ENCODE measurements at regions not wholly inside any gene's neighbourhood (a gene's known extent, or its start where the extent isn't known, plus 50 kb on each side); places are given as distances from the start of the nearest gene placed in this dataset.

DNA sequence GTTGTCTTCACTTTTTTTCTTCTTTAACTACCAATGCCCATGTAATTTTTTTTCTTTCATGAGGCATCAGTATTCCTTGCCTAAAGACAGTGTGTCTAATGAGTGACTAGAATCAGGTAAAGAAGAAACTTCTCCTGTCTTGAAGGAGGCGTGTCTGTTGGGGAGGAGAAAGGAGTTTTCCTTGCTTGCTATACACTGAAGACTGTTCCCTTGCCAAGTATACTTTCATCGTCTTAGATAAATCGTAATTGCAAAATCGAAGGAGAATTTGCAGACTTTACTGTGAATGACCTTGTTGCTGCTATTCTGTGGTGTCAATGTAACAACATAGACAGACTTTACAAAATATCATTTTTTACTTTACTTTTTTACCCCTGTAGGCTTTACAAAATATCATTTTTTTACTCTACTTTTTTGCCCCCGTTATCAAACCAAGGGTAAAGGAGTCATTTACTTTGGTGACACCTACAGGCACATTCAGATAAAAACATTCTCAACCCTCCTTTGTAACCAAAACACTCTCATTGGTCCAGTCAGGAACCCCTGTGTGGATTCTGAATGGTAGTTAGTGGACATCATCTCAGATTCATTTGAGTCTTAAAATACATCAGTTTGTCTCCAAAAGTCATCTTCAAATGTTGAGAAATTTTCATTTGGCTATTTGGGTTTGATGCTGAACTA lies 232.4 kb downstream of the AHR start:
- no peak for TF ChIP-seq POLR2A (IDR thresholded peaks at IDR 0.05; ENCODE audit: low read depth)
- TF ChIP-seq, protein P1, sequence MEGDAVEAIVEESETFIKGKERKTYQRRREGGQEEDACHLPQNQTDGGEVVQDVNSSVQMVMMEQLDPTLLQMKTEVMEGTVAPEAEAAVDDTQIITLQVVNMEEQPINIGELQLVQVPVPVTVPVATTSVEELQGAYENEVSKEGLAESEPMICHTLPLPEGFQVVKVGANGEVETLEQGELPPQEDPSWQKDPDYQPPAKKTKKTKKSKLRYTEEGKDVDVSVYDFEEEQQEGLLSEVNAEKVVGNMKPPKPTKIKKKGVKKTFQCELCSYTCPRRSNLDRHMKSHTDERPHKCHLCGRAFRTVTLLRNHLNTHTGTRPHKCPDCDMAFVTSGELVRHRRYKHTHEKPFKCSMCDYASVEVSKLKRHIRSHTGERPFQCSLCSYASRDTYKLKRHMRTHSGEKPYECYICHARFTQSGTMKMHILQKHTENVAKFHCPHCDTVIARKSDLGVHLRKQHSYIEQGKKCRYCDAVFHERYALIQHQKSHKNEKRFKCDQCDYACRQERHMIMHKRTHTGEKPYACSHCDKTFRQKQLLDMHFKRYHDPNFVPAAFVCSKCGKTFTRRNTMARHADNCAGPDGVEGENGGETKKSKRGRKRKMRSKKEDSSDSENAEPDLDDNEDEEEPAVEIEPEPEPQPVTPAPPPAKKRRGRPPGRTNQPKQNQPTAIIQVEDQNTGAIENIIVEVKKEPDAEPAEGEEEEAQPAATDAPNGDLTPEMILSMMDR (IDR thresholded peaks at IDR 0.05) = peak; percentile 14 to 40 (median 21)
- Histone ChIP-seq H3K27me3 (no peaks in the 10 kb centered on the region), H3K4me3 (no peak overlapping the region), H3K4me1 (peaks cover 0 to 4% (median 2%) of the 10 kb centered on the region in 4 donors), H3K27ac (replicated peaks in 1 of 4) (no peak overlapping the region), H3K9me3 (no peaks in the 10 kb centered on the region), H3K36me3 (no peaks in the 10 kb centered on the region)
- intact Hi-C loops (cut with DNase I) = loop anchor here (5.0 to 10.0 kb wide), 2 partner anchors 216 to 549 kb away; no protein-coding TSS in a partner anchor
- WGBS = 80% methylated on average over 5 of the region's 5 CpGs
- no peak for DNase-seq (ENCODE audit: extremely low spot score)

GRCh38 chr7:17532861-17533404 lies 234.5 kb downstream of the AHR start:
- intact Hi-C loops (cut with DNase I) = loop anchor here (5.0 to 10.0 kb wide), 2 partner anchors 218 to 551 kb away; no protein-coding TSS in a partner anchor
- no peaks in the 10 kb centered on the region for H3K9me3 ChIP-seq
- no peak for DNase-seq (ENCODE audit: extremely low spot score)
- peaks cover 0 to 4% (median 2%) of the 10 kb centered on the region in 4 donors for H3K4me1 ChIP-seq
- TF ChIP-seq POLR2AphosphoS5 (IDR thresholded peaks at IDR 0.05) (no peak), POLR2A (IDR thresholded peaks at IDR 0.05; ENCODE audit: low read depth) (no peak), EP300 (IDR thresholded peaks at IDR 0.05) (no peak)
- TF ChIP-seq, protein P1 (IDR thresholded peaks at IDR 0.05) = no peak
- no peaks in the 10 kb centered on the region for H3K36me3 ChIP-seq
- H3K4me3 ChIP-seq = no peak overlapping the region
- no peaks in the 10 kb centered on the region for H3K27me3 ChIP-seq
- no peak overlapping the region for H3K27ac ChIP-seq (replicated peaks in 1 of 4)
- WGBS = 82% methylated on average over 2 of the region's 2 CpGs

DNA sequence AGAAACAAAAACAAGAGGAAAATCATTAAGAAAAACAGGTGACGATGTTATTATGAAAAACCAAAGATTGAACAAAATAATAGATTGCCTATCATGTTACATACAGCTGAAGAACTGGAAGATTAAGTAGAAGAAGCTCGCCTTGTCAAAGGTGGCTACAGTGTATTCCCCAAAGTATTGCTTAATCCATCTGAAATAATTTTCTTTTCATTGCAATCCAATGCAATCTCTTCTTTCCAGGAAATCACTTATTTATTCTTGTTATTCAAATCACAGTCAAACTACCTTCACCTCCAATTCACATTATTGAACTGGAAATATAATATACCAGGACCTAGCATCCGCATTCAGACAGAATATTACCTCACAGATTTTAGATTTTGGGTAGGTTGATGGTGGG lies 235.9 kb downstream of the AHR start:
- Histone ChIP-seq H3K27me3 (no peaks in the 10 kb centered on the region), H3K36me3 (no peaks in the 10 kb centered on the region), H3K4me3 (no peak overlapping the region), H3K4me1 (peaks cover 0 to 4% (median 2%) of the 10 kb centered on the region in 4 donors), H3K27ac (replicated peaks in 1 of 4) (no peak overlapping the region), H3K9me3 (no peaks in the 10 kb centered on the region)
- DNase-seq (ENCODE audit: extremely low spot score) = no peak
- WGBS = 71% methylated on average over 3 of the region's 3 CpGs
- intact Hi-C loops (cut with DNase I) = loop anchor here (5.0 to 10.0 kb wide), 2 partner anchors 220 to 552 kb away; no protein-coding TSS in a partner anchor
- TF ChIP-seq POLR2AphosphoS5 (IDR thresholded peaks at IDR 0.05) = no peak
- no peak for TF ChIP-seq EP300 (IDR thresholded peaks at IDR 0.05)
- no peak for TF ChIP-seq POLR2A (IDR thresholded peaks at IDR 0.05; ENCODE audit: low read depth)
- TF ChIP-seq, protein P1 (IDR thresholded peaks at IDR 0.05) = no peak

DNA sequence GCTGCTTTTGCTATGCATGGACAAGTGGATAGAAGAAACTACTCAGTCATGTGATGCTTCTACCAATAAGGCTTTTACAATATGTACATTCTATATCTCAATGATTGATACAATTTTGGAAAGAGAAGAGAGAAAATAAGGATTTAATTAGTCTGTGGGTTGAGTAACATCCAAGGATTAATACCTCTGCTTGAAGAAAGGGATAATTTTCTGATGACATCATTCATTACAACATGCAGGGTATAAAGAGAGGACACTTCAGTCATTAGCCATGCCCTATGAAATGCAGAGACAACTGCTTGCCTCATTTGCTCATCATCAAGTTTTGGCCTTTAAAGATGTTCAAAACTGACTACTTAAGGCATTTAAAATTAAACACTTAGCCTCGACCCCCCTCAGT lies 237.3 kb downstream of the AHR start:
- no peak for DNase-seq (ENCODE audit: extremely low spot score)
- TF ChIP-seq POLR2AphosphoS5 (IDR thresholded peaks at IDR 0.05) = no peak
- TF ChIP-seq EP300 (IDR thresholded peaks at IDR 0.05) = no peak
- TF ChIP-seq POLR2A (IDR thresholded peaks at IDR 0.05; ENCODE audit: low read depth) = no peak
- TF ChIP-seq, protein P1 (IDR thresholded peaks at IDR 0.05) = no peak
- no peaks in the 10 kb centered on the region for H3K36me3 ChIP-seq
- H3K4me3 ChIP-seq = no peak overlapping the region
- H3K4me1 ChIP-seq = no peaks in the 10 kb centered on the region
- H3K9me3 ChIP-seq = no peaks in the 10 kb centered on the region
- no peaks in the 10 kb centered on the region for H3K27me3 ChIP-seq
- 56% methylated on average over 1 of the region's 1 CpG for WGBS
- intact Hi-C loops (cut with DNase I) = loop anchor here (10.0 kb wide), 1 partner anchor 221 kb away; no protein-coding TSS in a partner anchor
- H3K27ac ChIP-seq (replicated peaks in 1 of 4) = no peak overlapping the region

Data from esophagus muscularis mucosa (tissue), 4 donors.